OCI-LY1 (cell line): ENCODE measurements at regions not wholly inside any gene's neighbourhood (a gene's known extent, or its start where the extent isn't known, plus 50 kb on each side); places are given as distances from the start of the nearest gene placed in this dataset.

Experiments used
- H2AFZ ChIP-seq: fragments of 200-600 bp; sonication (generic), shearing (Covaris generic); 2 replicates; pipeline ENCODE4 v1.6.0; 2014; ENCODE audit warnings: antibody characterized with exemption, mild to moderate bottlenecking, low read length
- H3F3A ChIP-seq: fragments of 200-600 bp; sonication (generic), shearing (Covaris generic); 2 replicates; pipeline ENCODE4 v1.6.0; 2014; ENCODE audit warnings: mild to moderate bottlenecking, antibody characterized with exemption, low read length, moderate library complexity; ENCODE audit not compliant: insufficient read depth
- H3K27ac ChIP-seq: fragments of 200-600 bp; sonication (generic); 2 replicates; pipeline ENCODE4 v1.5.1; 2014; ENCODE audit warnings: low read length, mixed run types, mild to moderate bottlenecking, low read depth; ENCODE audit not compliant: poor library complexity, severe bottlenecking
- H3K27me3 ChIP-seq: fragments of 200-600 bp; sonication (generic); 2 replicates; pipeline ENCODE4 v1.6.0; 2014; ENCODE audit warnings: antibody characterized with exemption, mild to moderate bottlenecking, low read length, moderate library complexity; ENCODE audit not compliant: insufficient read depth
- H3K36me3 ChIP-seq: fragments of 200-600 bp; sonication (generic); 2 replicates; pipeline ENCODE4 v1.6.1; 2014; ENCODE audit warnings: mild to moderate bottlenecking, antibody characterized with exemption, low read length, moderate library complexity, mixed read lengths; ENCODE audit not compliant: insufficient read depth
- H3K4me1 ChIP-seq: fragments of 200-600 bp; sonication (generic); 2 replicates; pipeline ENCODE4 v1.5.1; 2014; ENCODE audit warnings: mild to moderate bottlenecking, low read length, moderate library complexity; ENCODE audit not compliant: insufficient read depth, severe bottlenecking
- H3K4me2 ChIP-seq: fragments of 200-600 bp; sonication (generic), shearing (Covaris generic); 2 replicates; pipeline ENCODE4 v1.6.1; 2014; ENCODE audit warnings: low read length
- H3K4me3 ChIP-seq: fragments of 200-600 bp; sonication (generic); 2 replicates; pipeline ENCODE4 v1.5.1; 2014; ENCODE audit warnings: low read length, low read depth, mild to moderate bottlenecking, mixed read lengths; ENCODE audit not compliant: poor library complexity, severe bottlenecking
- H3K79me2 ChIP-seq: fragments of 200-600 bp; shearing (Covaris generic); 2 replicates; pipeline ENCODE4 v1.6.1; 2016; ENCODE audit warnings: mixed run types, low read length, mixed read lengths; ENCODE audit not compliant: insufficient read depth
- H3K9ac ChIP-seq: fragments of 200-600 bp; sonication (generic), shearing (Covaris generic); 2 replicates; pipeline ENCODE4 v1.6.1; 2014; ENCODE audit warnings: mild to moderate bottlenecking, low read length, mixed read lengths
- H3K9me2 ChIP-seq: fragments of 200-600 bp; sonication (generic), shearing (Covaris generic); 2 replicates; pipeline ENCODE4 v1.6.1; 2014; ENCODE audit warnings: low read depth, mild to moderate bottlenecking, low read length, mixed read lengths
- H3K9me3 ChIP-seq: fragments of 200-600 bp; shearing (Covaris generic); 2 replicates; pipeline ENCODE4 v1.6.1; 2014; ENCODE audit warnings: low read length, mixed read lengths
- H4K20me1 ChIP-seq: fragments of 200-600 bp; sonication (generic), shearing (Covaris generic); 2 replicates; pipeline ENCODE4 v1.6.0; 2016; ENCODE audit warnings: mild to moderate bottlenecking, low read length; ENCODE audit not compliant: insufficient read depth
- EZH2 ChIP-seq: fragments of 200-600 bp; sonication (generic), shearing (Covaris generic); IDR thresholded peaks from 2 replicates; pipeline ENCODE4 v1.8.0; 2017; ENCODE audit warnings: borderline replicate concordance, mixed run types, mild to moderate bottlenecking, antibody characterized with exemption, low read length, moderate library complexity, mixed read lengths
- TF ChIP-seq, protein P1 (sequence below): fragments of 200-600 bp; sonication (generic), shearing (Covaris generic); IDR thresholded peaks from 2 replicates; pipeline ENCODE4 v1.5.1; 2017; ENCODE audit warnings: mild to moderate bottlenecking, antibody characterized with exemption, low read length, moderate library complexity, mixed read lengths

DNA sequence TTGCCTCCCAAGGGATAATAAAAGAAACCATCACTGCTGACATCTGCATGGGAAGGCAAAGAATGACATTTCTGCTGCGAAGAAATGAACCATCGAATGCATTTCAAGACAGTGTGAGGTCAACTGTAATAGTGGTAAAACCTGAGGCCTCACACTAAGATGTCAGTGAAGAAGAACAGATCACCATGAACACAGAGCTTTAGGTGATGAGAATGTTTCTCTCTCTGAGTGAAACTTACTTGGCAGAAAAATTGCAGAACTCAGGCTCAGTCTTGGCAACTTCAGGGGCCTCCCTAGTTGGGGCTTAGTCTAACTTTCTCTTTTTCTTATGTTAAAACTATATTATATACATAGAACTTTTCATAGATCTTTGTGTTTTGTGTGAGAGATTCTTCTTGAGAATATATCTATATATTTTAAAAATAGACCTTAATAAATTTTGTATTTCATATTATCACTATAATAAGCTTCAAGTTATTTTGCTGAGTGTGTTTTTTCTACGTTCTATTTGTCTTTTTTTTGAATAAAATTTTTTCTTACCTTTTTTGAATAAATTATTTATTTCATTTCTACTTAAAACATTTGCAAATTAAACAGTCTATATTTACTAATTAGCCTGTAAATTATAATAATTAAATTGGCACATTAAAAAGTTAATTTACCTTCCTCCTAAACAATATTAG lies 427.5 kb upstream of the TRIB2 start:
- H3K9ac ChIP-seq, result no peak overlapping the region
- H4K20me1 ChIP-seq, result no peaks in the 10 kb centered on the region
- no peaks in the 10 kb centered on the region for H3F3A ChIP-seq
- no peak overlapping the region for H2AFZ ChIP-seq
- no peaks in the 10 kb centered on the region for H3K79me2 ChIP-seq
- no peaks in the 10 kb centered on the region for H3K9me2 ChIP-seq
- no peak overlapping the region for H3K4me3 ChIP-seq
- H3K27ac ChIP-seq, result no peak overlapping the region
- TF ChIP-seq EZH2, result no peak
- TF ChIP-seq, protein P1, sequence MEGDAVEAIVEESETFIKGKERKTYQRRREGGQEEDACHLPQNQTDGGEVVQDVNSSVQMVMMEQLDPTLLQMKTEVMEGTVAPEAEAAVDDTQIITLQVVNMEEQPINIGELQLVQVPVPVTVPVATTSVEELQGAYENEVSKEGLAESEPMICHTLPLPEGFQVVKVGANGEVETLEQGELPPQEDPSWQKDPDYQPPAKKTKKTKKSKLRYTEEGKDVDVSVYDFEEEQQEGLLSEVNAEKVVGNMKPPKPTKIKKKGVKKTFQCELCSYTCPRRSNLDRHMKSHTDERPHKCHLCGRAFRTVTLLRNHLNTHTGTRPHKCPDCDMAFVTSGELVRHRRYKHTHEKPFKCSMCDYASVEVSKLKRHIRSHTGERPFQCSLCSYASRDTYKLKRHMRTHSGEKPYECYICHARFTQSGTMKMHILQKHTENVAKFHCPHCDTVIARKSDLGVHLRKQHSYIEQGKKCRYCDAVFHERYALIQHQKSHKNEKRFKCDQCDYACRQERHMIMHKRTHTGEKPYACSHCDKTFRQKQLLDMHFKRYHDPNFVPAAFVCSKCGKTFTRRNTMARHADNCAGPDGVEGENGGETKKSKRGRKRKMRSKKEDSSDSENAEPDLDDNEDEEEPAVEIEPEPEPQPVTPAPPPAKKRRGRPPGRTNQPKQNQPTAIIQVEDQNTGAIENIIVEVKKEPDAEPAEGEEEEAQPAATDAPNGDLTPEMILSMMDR, result no peak
- H3K4me1 ChIP-seq, result no peaks in the 10 kb centered on the region
- no peaks in the 10 kb centered on the region for H3K9me3 ChIP-seq
- no peaks in the 10 kb centered on the region for H3K36me3 ChIP-seq
- H3K27me3 ChIP-seq, result no peaks in the 10 kb centered on the region
- H3K4me2 ChIP-seq, result no peak overlapping the region

DNA sequence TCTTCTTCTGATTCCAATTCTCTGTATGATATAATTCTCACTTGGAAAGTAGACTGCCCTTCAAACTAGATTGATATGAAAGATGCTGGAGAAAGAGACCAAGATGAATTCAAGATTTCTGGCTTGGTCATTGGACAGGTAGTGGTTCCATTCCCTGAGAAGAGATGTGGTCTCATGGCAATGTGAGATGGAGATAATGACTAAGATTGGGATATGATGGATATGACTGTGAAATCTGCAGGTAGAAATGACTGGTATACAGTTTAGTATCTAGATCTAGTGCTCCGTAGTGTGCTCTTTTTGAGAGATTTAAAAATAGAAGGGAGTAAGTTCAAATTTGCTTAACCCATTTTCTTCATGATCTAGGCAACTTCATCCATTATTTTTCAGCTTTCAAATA lies 425.4 kb upstream of the TRIB2 start:
- no peaks in the 10 kb centered on the region for H3K4me1 ChIP-seq

GRCh38 chr2:12293874-12294273 lies 422.9 kb upstream of the TRIB2 start:
- Histone ChIP-seq H3K79me2 (no peaks in the 10 kb centered on the region), H3K4me1 (no peaks in the 10 kb centered on the region), H4K20me1 (no peaks in the 10 kb centered on the region), H3K4me2 (no peak overlapping the region), H3K27ac (no peak overlapping the region), H3K9me3 (no peaks in the 10 kb centered on the region), H3K27me3 (no peaks in the 10 kb centered on the region), H3K4me3 (no peak overlapping the region), H3K9ac (no peak overlapping the region), H3K36me3 (no peaks in the 10 kb centered on the region), H3K9me2 (no peaks in the 10 kb centered on the region), H3F3A (no peaks in the 10 kb centered on the region), H2AFZ (no peak overlapping the region)
- no peak for TF ChIP-seq EZH2
- TF ChIP-seq, protein P1, result no peak

More for the DNA sequence above, 425.4 kb upstream of the TRIB2 start:
- H3K79me2 ChIP-seq, result no peaks in the 10 kb centered on the region
- no peak overlapping the region for H3K27ac ChIP-seq
- no peaks in the 10 kb centered on the region for H3K9me3 ChIP-seq
- H3K4me3 ChIP-seq, result no peak overlapping the region
- no peak overlapping the region for H2AFZ ChIP-seq
- H3K36me3 ChIP-seq, result no peaks in the 10 kb centered on the region
- no peaks in the 10 kb centered on the region for H3K9me2 ChIP-seq
- H4K20me1 ChIP-seq, result no peaks in the 10 kb centered on the region
- no peak for TF ChIP-seq EZH2
- TF ChIP-seq, protein P1, result no peak
- H3K4me2 ChIP-seq, result no peak overlapping the region
- no peak overlapping the region for H3K9ac ChIP-seq
- H3K27me3 ChIP-seq, result no peaks in the 10 kb centered on the region
- H3F3A ChIP-seq, result no peaks in the 10 kb centered on the region
